HG03442 (cell line): ENCODE measurements at regions not wholly inside any gene's neighbourhood (a gene's known extent, or its start where the extent isn't known, plus 50 kb on each side); places are given as distances from the start of the nearest gene placed in this dataset.
"Not testable (repeated sequence)": the region's sequence is repeated elsewhere in the genome, so short reads cannot be mapped to it uniquely, and the experiment has no call there.

Source experiments
- ATAC-seq: cut with Tn5 transposase; IDR thresholded peaks from one replicate; pipeline ENCODE4 v1.9.1; 2021; ENCODE audit warnings: mild to moderate bottlenecking, moderate library complexity; ENCODE audit not compliant: unreplicated experiment

GRCh38 chr2:139454251-139454650 is 674.1 kb upstream of the NXPH2 start:
- no peak for ATAC-seq

- ATAC-seq = no peak
These were observed 658.9 kb upstream of the NXPH2 start for GRCh38 chr2:139439100-139439499.

GRCh38 chr2:139438478-139438877 is 658.3 kb upstream of the NXPH2 start:
- no peak for ATAC-seq

GRCh38 chr2:139427164-139427563 is 647.0 kb upstream of the NXPH2 start:
- ATAC-seq = no peak

GRCh38 chr2:139424101-139424500 is 643.9 kb upstream of the NXPH2 start:
- no peak for ATAC-seq

GRCh38 chr2:139411236-139411635 is 631.0 kb upstream of the NXPH2 start:
- ATAC-seq = no peak

GRCh38 chr2:139410833-139411174 is 630.6 kb upstream of the NXPH2 start:
- ATAC-seq = not testable (repeated sequence)

GRCh38 chr2:139410147-139410832 is 630.1 kb upstream of the NXPH2 start:
- not testable (repeated sequence) for ATAC-seq

GRCh38 chr2:139409212-139409611 is 629.0 kb upstream of the NXPH2 start:
- ATAC-seq = no peak

- ATAC-seq = no peak
These were observed 623.8 kb upstream of the NXPH2 start for GRCh38 chr2:139403948-139404347.

GRCh38 chr2:139394801-139395200 is 614.6 kb upstream of the NXPH2 start:
- ATAC-seq = no peak

- no peak for ATAC-seq
These were observed 609.2 kb upstream of the NXPH2 start for GRCh38 chr2:139389391-139389790.

- no peak for ATAC-seq
These were observed 606.2 kb upstream of the NXPH2 start for GRCh38 chr2:139386401-139386800.

GRCh38 chr2:139383532-139383931 is 603.3 kb upstream of the NXPH2 start:
- ATAC-seq = no peak

GRCh38 chr2:139380051-139380450 is 599.9 kb upstream of the NXPH2 start:
- ATAC-seq = no peak

- no peak for ATAC-seq
These were observed 598.2 kb upstream of the NXPH2 start for GRCh38 chr2:139378373-139378772.

- no peak for ATAC-seq
These were observed 594.2 kb upstream of the NXPH2 start for GRCh38 chr2:139374296-139374850.

GRCh38 chr2:139369423-139370409 is 589.5 kb upstream of the NXPH2 start:
- no peak for ATAC-seq

- no peak for ATAC-seq
These were observed 587.2 kb upstream of the NXPH2 start for GRCh38 chr2:139367416-139367815.

GRCh38 chr2:139366681-139367080 is 586.5 kb upstream of the NXPH2 start:
- no peak for ATAC-seq

GRCh38 chr2:139365189-139365588 is 585.0 kb upstream of the NXPH2 start:
- ATAC-seq = no peak

- ATAC-seq = no peak
These were observed 580.5 kb upstream of the NXPH2 start for GRCh38 chr2:139360654-139361053.
